Cardiac septum (tissue), 1 donor: ENCODE measurements at regions not wholly inside any gene's neighbourhood (a gene's known extent, or its start where the extent isn't known, plus 50 kb on each side); places are given as distances from the start of the nearest gene placed in this dataset.

Experiments used
- DNase-seq: peaks from one replicate; pipeline ENCODE4 v3.0.0-alpha.2; 2020; ENCODE audit warnings: low spot score
- intact Hi-C: fragments of 100-400 bp; cut with DNase I; formaldehyde crosslinking; loops from one replicate; pipeline ENCODE4 v1.14.0; 2022
- donor health status: DM: no; HTN: no; CAD: no.

DNA sequence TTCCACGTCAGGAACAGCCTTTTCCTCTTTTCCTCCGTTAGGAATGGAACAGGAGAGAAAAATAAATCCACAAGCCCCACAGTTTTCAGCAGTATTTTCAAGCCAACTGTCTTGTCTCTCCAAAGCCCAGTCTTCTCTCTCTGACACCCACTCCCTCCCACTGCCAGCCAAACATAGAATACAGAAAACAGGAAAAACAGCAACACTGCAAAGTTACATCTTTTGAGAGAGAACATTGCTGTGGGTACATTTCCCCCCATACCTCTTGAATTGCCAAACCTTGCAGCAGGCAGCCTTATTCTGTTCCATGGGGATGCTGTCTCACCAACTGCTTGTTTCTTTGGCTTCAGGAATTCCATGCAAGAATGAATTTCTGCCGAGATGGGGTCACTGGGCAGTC lies 355.7 kb upstream of the UMPS start:
- intact Hi-C loops, result no loop called here
- no peak for DNase-seq

DNA sequence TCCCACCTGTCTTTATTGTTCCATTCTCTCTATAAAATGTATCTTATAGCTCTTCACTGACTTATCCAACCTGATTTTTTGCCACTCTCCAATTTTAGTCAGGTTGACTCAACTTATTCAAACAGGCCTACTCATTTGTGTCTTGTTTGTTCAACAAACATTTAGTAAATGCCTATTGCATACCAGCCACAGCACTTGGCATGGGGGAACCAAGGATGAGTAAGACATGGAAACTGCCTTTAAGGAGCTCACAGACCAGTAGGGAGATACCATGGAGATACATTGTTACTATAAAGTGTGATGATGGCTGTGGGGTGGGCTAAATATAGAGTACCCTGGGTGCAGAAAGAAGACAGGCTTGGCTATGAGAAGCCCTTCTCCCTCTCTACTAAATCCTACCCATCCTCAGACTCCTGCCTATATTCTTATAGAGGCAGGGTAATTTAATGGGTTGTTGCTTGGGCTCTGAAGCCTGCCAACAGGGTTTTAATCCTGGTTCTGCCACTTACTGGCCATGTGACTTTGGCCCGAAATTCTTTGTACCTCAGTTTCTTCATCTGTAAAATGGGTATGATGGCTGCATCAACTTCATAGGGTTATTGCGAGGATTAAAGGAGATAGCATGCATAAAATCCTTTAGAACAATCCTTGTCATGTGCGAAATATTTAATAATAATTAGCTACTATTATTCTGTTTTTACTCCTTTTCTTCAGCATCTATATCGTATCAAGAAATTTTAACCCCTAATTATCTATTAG lies 348.5 kb upstream of the UMPS start:
- intact Hi-C loops, result no loop called here
- DNase-seq, result no peak

DNA sequence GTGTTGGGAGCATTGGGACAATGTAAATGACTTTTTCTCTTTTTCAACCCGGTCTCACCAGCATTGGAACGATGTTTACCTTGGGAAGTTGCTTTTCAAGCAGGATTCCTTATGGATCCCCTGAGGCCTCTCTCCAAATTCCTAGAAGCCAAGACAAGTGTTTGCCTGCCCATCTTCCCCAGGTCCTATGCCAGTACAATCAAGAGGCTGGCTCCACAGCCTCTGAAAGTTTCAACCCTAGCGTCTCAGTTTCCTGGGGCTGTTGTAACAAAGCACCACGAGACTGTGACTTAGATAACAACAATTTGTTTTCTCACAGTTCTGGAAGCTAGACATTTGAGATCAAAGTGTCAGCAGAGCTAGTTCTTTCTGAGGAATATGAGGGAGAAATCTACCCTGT lies 347.2 kb upstream of the UMPS start:
- intact Hi-C loops, result no loop called here
- DNase-seq, result no peak

DNA sequence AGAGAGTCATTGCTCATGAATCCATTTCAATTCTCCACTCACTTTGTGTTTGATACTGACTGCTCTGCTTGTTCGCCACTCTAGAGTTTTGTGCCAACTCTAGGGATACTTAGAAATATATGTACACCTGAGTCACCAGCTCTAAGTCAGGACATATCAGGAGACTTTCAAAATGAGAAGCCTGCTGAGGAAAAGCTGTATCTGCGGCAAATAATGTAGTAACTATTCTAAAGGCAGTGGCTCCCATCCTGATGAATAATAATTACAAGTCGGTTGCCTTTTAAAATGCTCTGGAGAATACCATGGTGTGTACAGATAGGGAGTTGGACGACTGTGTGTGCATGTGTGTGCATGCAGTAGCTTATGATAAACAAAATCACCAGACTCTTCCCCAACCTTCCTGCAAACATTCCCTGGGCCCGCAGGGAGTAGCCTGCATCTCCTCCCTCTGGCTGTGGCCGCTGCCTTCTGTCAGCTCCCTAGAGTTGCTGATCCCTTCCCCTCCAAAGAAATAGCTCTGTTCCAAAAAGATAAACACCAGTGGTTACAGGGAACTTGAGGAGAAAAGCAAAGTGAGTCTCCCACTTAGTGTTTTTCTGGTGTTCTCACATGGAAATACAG lies 346.3 kb upstream of the UMPS start:
- no peak for DNase-seq
- intact Hi-C loops, result no loop called here

DNA sequence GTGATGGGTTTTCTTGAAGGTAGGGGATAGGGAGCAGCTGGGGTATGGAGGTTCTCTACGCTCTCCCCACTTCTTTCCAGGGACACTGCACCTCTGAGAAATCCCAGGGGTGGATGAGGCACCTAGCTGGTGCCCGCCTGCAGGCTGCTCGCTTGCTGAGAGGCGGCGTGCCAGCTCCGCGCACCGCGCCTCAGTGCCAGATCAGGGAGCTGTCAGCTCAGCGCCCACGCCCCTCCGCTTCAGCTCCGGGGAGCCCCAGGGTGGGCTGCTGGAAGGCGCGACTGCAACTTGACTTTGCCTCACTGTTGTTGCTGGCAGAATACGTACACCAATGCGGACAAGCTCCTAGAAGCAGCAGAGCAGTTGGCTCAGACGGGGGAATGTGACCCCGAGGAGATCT lies 345.7 kb upstream of the UMPS start:
- intact Hi-C loops, result no loop called here
- DNase-seq, result no peak

DNA sequence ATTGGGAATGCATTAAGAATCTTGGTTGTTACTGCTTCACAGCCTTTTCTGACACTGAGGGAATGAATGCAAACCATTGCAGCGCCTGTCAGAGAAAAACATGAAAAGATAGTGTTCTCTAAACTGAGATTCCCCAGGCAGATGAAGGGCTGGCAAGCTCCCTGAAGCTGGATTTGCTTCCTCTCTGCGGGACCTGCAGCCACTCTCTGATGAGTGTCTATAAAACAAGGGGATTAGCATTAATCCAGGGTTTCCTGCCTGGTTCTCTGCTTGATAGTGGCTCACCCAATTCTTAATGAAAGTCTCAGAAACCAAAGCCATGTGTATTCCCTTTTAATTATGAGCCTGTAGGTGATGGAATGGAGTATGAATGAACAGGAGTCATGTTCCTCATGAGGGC lies 344.3 kb upstream of the UMPS start:
- intact Hi-C loops, result no loop called here
- no peak for DNase-seq

DNA sequence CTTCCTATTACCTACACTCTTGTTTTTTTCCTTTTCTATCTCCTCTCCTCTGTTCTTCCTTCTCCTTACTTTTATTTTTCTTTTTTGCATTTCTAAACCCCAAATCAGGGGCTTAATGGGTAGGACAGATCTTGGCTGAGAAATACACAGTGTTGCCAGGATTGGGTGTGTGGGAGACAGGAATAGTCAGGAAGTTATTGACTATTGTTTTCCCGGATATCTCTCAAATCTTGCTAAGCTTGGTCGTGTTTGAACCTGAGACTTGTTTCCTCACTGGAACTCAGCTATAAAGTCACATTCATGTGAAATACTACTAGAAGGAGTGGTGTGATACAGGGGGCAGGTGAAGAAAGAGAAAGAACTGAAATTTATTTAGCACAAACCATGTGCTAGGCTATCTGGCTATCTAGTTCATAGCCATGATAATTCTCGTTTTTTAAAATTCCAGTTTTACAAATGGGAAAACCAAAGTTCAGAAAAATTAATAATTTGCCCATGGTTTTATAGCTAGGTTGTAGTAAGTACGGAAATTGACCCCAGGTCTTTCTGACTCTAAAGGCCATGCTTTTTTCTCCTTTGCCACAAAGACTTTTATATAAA lies 343.2 kb upstream of the UMPS start:
- intact Hi-C loops, result no loop called here
- no peak for DNase-seq

DNA sequence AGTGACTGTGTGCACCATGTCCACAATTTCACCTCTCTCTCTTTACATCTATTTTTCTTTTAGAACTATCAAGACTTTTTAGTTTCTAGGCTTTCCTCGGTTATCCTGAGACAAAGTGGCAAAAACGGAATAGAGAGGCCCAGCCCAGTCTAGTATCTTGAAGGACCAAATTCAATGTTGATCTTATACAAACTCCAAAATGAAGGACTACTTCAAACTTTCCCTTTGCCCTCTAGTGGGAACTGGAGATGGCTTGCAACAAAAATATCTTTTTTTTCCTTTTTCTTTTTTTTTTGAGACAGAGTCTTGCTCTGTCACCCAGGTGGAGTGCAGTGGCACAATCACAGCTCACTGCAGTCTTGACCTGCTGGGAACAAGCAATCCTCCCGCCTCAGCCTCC lies 338.5 kb upstream of the UMPS start:
- intact Hi-C loops, result no loop called here
- DNase-seq, result no peak

DNA sequence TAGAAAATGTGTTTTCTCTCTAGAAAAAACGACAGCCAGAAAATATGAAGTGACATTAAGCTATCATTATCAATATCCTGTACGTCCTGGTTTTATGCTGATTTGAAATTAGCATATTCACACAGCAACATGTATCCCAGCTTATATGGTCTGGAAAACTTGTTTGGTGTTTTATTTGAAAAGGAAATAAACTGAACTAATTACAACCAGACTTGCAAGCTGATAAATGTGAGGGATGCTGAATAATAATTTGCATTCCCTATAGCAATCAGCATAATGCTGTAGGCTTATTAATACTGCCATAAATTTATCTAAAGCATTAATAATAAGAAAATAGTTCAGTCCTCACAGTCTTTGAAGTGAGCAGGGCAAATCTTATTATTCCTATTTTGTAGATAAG lies 336.9 kb upstream of the UMPS start:
- no peak for DNase-seq
- intact Hi-C loops, result no loop called here

DNA sequence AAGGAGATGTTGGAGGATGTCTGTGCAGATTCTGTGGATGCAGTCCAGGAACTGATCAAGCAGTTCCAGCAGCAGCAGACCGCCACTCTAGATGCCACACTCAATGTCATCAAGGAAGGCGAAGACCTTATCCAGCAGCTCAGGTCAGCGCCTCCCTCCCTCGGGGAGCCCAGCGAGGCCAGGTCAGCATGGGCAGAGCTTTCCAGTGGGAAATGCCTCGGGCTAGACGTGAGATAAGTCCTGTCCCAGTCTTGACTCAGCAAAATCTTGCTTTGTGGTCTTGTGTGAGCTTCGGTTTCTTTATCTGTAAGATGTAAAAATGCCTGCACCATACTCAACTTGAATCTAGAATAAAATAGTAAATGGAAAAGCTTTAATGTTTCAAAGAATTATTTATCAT lies 335.1 kb upstream of the UMPS start:
- DNase-seq, result no peak
- intact Hi-C loops, result no loop called here

DNA sequence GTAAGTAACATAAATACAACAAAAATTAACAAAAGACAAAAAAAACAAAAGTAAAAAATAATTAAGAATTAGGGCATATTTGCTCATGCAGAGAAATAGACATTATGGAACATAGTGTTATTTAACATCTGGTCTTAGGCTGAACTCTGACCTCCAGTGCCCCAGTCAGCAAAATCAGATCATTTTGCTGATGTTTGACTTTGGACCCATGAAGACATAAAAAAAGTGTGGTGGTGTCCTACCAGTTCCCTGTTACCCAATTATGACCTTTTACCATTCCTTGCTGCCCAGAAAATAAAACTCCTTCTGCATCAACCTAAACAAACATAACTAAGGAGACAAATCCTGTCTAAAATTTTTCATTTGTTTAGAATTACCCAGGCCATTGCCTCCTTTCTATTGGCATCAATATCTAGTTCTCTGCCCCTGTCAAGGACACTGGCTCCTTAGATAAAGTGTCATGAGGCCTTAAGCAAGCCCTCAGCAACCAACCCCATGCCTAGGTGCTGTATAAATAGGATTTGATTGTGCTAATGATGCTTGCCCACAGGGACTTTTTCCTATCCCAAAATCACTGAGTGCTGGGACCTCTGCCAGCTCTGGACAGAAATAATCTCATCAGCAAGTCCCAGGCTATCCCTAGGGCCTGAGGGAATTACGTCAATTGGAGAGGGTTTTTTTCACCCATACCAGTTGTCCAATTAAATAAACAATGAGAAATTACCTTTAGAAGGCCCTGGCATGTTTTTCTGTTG lies 334.5 kb upstream of the UMPS start:
- intact Hi-C loops, result no loop called here
- DNase-seq, result no peak

DNA sequence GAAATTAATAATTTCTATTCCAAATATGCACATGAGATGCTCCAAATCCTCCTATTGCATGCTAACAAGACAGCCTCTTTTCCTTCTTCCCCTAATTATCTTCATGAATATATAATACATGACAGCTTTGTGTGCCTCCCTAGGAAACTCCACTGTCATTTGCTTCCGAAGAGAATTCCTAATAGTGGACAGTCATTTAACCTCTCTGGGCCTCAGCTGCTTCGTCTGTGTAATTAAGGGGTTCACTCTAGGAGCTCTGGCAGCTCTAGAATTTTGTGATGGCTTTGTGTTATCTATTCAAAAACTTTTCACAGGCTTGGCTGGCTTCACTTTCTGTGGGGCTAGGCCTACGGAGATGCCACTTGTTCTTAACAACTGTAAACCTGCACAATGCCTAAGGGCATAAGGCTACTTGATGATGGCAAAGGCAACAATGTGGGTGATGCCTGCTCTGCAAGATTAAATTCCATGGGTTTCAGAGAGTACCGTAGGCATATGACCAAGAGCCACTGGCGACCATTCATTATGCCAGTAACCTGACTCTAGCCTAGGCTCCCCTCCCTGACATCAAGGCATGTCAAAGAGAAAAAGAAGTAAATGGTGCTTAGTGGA lies 333.8 kb upstream of the UMPS start:
- intact Hi-C loops, result no loop called here
- no peak for DNase-seq

DNA sequence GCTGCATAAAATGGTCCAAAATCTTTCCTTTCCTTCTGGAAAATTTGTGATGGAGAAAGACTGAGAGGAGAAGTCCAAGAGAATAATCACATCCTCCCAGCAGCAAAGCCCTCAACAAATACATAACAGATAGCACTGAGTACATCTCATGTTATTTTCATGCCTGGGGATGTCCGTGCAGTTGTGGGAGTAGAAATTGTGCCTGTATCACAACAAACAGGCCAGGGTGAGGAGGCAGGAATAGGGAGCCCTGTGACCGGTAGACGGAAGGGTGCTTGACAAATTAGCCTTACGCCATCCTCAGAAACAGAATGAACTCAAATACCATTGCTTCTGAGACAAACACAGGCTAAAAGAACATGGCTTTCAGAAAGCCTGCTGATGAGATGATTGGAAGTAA lies 333.2 kb upstream of the UMPS start:
- no peak for DNase-seq
- intact Hi-C loops, result no loop called here

DNA sequence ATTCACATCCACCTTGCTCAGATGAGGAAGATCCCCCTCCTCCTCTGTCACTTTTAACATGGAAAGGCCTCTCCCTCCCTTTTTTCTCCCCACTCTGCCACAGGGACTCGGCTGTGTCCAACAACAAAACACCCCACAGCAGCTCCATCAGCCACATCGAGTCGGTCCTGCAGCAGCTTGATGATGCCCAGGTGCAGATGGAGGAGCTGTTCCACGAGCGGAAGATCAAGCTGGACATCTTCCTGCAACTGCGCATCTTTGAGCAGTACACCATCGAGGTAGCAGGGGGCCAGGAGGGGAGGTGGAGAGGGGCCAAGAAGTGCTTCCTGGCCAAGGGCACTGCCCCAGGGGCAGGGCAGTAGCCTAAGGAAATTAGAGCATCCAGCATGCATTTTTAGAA lies 331.7 kb upstream of the UMPS start:
- intact Hi-C loops, result no loop called here
- DNase-seq, result no peak

DNA sequence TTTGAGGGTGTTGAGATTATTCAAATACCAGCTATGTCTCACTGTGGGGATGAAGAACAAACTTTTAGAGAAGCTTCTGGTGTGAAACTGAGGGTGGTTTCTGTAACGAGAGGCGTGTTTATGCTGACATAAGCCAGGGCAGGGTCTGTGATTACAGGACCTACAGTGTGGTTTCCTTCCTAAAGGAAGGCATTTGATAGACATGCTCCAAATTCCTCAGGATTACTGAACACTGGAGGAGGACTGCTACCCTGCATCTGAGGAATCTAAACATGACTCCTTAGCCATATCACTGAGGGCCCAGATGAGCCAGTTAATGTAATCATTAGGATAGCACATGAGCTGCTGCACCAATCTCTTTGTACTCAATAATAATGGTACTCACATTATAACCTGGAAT lies 328.4 kb upstream of the UMPS start:
- DNase-seq, result no peak
- intact Hi-C loops, result no loop called here

DNA sequence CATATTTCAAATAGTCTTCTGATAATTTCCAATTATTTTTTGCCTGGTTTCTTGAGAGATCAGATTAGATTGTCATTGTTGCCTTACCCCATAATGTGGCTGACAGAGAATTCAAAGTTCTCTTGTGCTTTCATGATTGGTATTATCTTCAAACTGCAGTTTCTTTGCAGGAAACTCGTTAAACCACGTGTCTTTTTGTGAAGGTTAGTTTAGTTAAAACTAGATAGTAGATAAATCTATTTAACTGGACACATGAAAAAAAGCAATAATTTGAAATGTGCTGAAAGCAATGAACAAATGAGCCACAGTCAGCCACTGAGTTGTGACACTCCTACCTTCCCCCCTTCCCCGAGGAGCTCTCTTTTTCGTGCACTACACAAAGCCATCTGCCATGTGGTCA lies 327.5 kb upstream of the UMPS start:
- intact Hi-C loops, result no loop called here
- DNase-seq, result no peak

DNA sequence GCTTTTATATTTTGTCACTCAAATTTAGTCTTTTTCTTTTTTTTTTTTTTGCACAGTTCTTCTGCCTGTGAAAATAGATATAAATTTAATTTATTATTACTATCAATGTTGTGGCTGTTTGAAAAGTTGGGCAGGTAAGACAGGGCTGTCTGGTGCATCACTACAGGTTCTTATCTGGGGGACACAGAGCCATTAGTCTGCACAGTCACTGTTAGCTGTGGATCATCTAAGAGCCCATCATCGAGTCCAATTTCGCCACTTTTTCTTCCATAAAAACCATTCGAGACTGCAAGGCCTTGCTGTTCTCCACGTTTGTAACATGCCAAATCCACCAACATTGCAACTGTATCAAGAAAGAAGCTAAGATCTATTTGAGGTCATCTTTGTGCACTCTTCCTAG lies 325.6 kb upstream of the UMPS start:
- intact Hi-C loops, result no loop called here
- no peak for DNase-seq

DNA sequence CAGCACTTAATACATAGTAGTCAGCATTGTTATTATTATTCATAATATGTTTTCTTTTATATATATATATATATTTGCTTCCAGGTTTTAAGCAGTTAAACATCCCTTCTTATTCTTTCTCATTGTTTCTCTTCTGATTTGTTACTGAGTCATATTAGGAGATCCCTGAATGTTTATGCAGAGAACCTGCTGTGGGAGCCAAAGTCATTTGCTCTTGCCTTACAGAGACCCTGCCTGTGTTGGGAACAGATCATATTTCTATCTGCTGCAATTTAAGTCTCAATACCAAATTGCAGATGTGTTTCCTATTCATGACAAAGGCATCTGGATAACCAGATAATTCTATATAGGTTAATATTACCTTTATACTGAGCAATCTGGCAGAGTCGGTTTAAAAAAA lies 323.0 kb upstream of the UMPS start:
- DNase-seq, result no peak
- intact Hi-C loops, result no loop called here

DNA sequence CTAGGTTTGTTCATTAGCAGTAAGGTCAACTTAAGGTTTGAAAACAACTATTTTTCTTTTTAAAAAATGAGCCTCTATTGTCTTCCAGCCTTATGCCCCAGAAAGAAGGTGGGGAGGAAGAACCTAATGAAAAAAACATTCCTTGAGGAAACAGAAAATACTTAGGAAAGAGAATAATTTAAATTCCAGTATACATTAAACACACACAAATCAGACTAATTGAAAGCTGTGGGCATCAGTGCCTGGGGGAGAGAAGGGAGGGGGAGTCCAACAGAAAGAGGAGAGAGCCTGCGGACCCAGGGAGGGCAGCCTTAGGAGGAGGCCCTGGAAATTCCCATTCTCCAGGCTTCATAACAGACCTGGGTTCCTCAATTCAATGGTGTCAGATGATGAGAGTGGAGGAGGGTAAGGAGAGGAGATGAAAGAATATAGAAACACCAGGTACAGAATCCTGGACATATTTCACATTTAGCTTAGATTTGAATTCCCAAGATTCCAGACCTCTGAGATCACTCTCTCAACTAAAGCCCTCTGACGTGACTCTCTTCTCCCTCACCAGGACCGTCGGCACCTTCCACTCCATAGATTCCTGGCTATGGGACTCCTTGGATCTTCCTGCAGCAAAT lies 320.5 kb upstream of the UMPS start:
- DNase-seq, result no peak
- intact Hi-C loops, result no loop called here

DNA sequence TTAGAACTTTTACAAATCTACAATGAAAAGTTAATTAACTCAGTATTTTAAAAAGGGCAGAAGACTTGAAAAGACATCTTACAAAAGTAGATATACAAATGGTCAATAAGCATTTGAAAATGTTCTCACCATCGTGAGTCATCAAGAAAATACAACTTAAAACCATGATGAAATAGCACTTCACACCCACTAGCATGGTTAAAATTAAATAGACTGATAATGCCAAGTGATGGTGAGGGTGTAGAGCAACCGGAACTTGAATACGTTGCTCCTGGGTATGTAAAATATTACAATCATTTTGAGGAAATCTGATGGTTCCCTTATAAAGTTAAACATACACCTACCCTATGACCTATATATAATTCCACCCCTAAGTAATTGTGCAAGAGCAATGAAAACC lies 319.8 kb upstream of the UMPS start:
- intact Hi-C loops, result no loop called here
- DNase-seq, result no peak
